Upper lobe of right lung (tissue), 1 donor: ENCODE measurements at regions not wholly inside any gene's neighbourhood (a gene's known extent, or its start where the extent isn't known, plus 50 kb on each side); places are given as distances from the start of the nearest gene placed in this dataset.

Source experiments
- ATAC-seq: fragments of 200-7000 bp; cut with Tn5 transposase; one replicate; pipeline ENCODE4 v1.9.1; 2020; ENCODE audit warnings: mild to moderate bottlenecking, moderate library complexity
- DNase-seq: peaks from one replicate; pipeline ENCODE4 v3.0.0-alpha.2; 2020
- H3K27ac ChIP-seq: fragments of 200-600 bp; one replicate; pipeline ENCODE4 v1.8.0; 2022
- H3K27me3 ChIP-seq: fragments of 200-600 bp; one replicate; pipeline ENCODE4 v1.8.0; 2022; ENCODE audit warnings: mild to moderate bottlenecking
- H3K36me3 ChIP-seq: fragments of 200-600 bp; one replicate; pipeline ENCODE4 v1.8.0; 2022
- H3K4me1 ChIP-seq: fragments of 200-600 bp; one replicate; pipeline ENCODE4 v1.8.0; 2022
- H3K4me3 ChIP-seq: fragments of 200-600 bp; one replicate; pipeline ENCODE4 v1.8.0; 2022; ENCODE audit warnings: mild to moderate bottlenecking
- H3K9me3 ChIP-seq: fragments of 200-600 bp; one replicate; pipeline ENCODE4 v1.8.0; 2022
- CTCF ChIP-seq: fragments of 200-600 bp; IDR thresholded peaks from one replicate; pipeline ENCODE4 v1.8.0; 2022; ENCODE audit warnings: antibody characterized with exemption
- intact Hi-C: fragments of 100-400 bp; cut with DNase I; formaldehyde crosslinking; loops from one replicate; pipeline ENCODE4 v1.11.0; 2022
- donor health status: DM: no; HTN: yes; CAD: no; lungs with severe emphysema.

GRCh38 chr10:70991140-70992124, 103.1 kb upstream of the PCBD1 start:
- Histone ChIP-seq H3K4me1 (no peaks in the 10 kb centered on the region), H3K36me3 (no peaks in the 10 kb centered on the region), H3K9me3 (no peaks in the 10 kb centered on the region), H3K27ac (no peak overlapping the region), H3K27me3 (peaks cover 2% of the 10 kb centered on the region), H3K4me3 (no peak overlapping the region)
- no peak for TF ChIP-seq CTCF
- intact Hi-C loops, result no loop called here
- no peak for ATAC-seq
- no peak for DNase-seq

GRCh38 chr10:70992436-70992835, 104.1 kb upstream of the PCBD1 start:
- Histone ChIP-seq H3K36me3 (no peaks in the 10 kb centered on the region), H3K27me3 (peaks cover 5% of the 10 kb centered on the region), H3K9me3 (no peaks in the 10 kb centered on the region), H3K4me3 (no peak overlapping the region), H3K4me1 (no peaks in the 10 kb centered on the region), H3K27ac (no peak overlapping the region)
- ATAC-seq (no peak), DNase-seq (peak; percentile 38)
- TF ChIP-seq CTCF, result no peak
- intact Hi-C loops, result no loop called here

- intact Hi-C loops, result no loop called here
- H3K4me1 ChIP-seq, result no peaks in the 10 kb centered on the region
- H3K27ac ChIP-seq, result no peak overlapping the region
- H3K9me3 ChIP-seq, result no peaks in the 10 kb centered on the region
- no peak overlapping the region for H3K4me3 ChIP-seq
- no peak for ATAC-seq
- H3K36me3 ChIP-seq, result no peaks in the 10 kb centered on the region
- H3K27me3 ChIP-seq, result peaks cover 5% of the 10 kb centered on the region
- TF ChIP-seq CTCF, result no peak
- DNase-seq, result no peak
Measured at GRCh38 chr10:70993051-70993450, 104.7 kb upstream of the PCBD1 start.

GRCh38 chr10:70996549-70996948, 108.2 kb upstream of the PCBD1 start:
- Histone ChIP-seq H3K27me3 (peaks cover 5% of the 10 kb centered on the region), H3K9me3 (no peaks in the 10 kb centered on the region), H3K4me1 (no peaks in the 10 kb centered on the region), H3K36me3 (no peaks in the 10 kb centered on the region), H3K4me3 (no peak overlapping the region), H3K27ac (no peak overlapping the region)
- DNase-seq (peak; percentile 52), ATAC-seq (no peak)
- no peak for TF ChIP-seq CTCF
- intact Hi-C loops, result no loop called here

GRCh38 chr10:70997236-70997635, 108.9 kb upstream of the PCBD1 start:
- no peak for ATAC-seq
- H3K4me3 ChIP-seq, result no peak overlapping the region
- H3K4me1 ChIP-seq, result no peaks in the 10 kb centered on the region
- peaks cover 5% of the 10 kb centered on the region for H3K27me3 ChIP-seq
- intact Hi-C loops, result no loop called here
- no peak overlapping the region for H3K27ac ChIP-seq
- no peaks in the 10 kb centered on the region for H3K9me3 ChIP-seq
- H3K36me3 ChIP-seq, result no peaks in the 10 kb centered on the region
- TF ChIP-seq CTCF, result no peak
- no peak for DNase-seq
